ENCODE measurements at regions not wholly inside any gene's neighbourhood (a gene's known extent, or its start where the extent isn't known, plus 50 kb on each side); places are given as distances from the start of the nearest gene placed in this dataset.

- TF ChIP-seq TFAP4 (CRISPR knock-in tag; IDR thresholded peaks at IDR 0.05; ENCODE audit: borderline replicate concordance) (peak; percentile 46), CEBPB (tag; IDR thresholded peaks at IDR 0.05) (peak; percentile 50), SMARCA4 (IDR thresholded peaks at IDR 0.05) (peak; percentile 75), MAX (CRISPR knock-in tag; IDR thresholded peaks at IDR 0.05) (no peak), ZBTB40 (IDR thresholded peaks at IDR 0.05) (no peak; the same call in 1 of the 2 replicates), ZBTB40 (CRISPR knock-in tag; IDR thresholded peaks at IDR 0.05) (no peak), ZNF592 (IDR thresholded peaks at IDR 0.05) (peak; percentile 74), ZNF212 (CRISPR knock-in tag; IDR thresholded peaks at IDR 0.05) (no peak), KDM5B (IDR thresholded peaks at IDR 0.05; ENCODE audit: insufficient replicate concordance, low read depth, low read length) (no peak), GABPB2 (CRISPR knock-in tag; conservative IDR thresholded peaks at IDR 0.05) (no peak), BHLHE40 (IDR thresholded peaks at IDR 0.05; ENCODE audit: low read length) (peak; percentile 82), DPF2 (IDR thresholded peaks at IDR 0.05) (peak; percentile 81), IRF2 (CRISPR knock-in tag; IDR thresholded peaks at IDR 0.05) (no peak), TCF3 (CRISPR knock-in tag; IDR thresholded peaks at IDR 0.05) (peak; percentile 52; the same call in 1 of the 2 replicates), ZNF282 (CRISPR knock-in tag; IDR thresholded peaks at IDR 0.05) (no peak), CBX2 (IDR thresholded peaks at IDR 0.05; ENCODE audit: insufficient read depth, low read length, poor library complexity, severe bottlenecking) (no peak)
These were observed 106.4 kb upstream of the SSTR4 start (continued) for GRCh38 chr20:22928679-22929078.

Measured in K562 (cell line).